H1 (cell line): ENCODE measurements at regions not wholly inside any gene's neighbourhood (a gene's known extent, or its start where the extent isn't known, plus 50 kb on each side); places are given as distances from the start of the nearest gene placed in this dataset.

Experiments used
- CTCF ChIA-PET: fragments of 300-600 bp; sonication (Branson Sonifier 250); formaldehyde crosslinking; loops from one replicate; lab custom pipeline; 2021; ENCODE audit not compliant: partially characterized antibody; lab: Charles Lee
- POLR2A ChIA-PET: fragments of 300-600 bp; sonication (Branson Sonifier 250); formaldehyde crosslinking; loops from one replicate; lab custom pipeline; 2021; ENCODE audit warnings: inconsistent platforms; ENCODE audit not compliant: partially characterized antibody; lab: Charles Lee
- DNase-seq, 2 experiments: peaks; one replicate each; pipeline versions ENCODE4 v3.0.0 to v3.0.0-alpha.2; 2010 to 2022; ENCODE audit warnings: low spot score in 2 of 2, low read depth in 1 of 2, mixed read lengths in 1 of 2
- FAIRE-seq: peaks from 2 replicates; lab custom pipeline; 2011; peaks lifted over from hg19 to GRCh38; lab: Jason Lieb, UNC
- H2AFZ ChIP-seq: 2 replicates; pipeline ENCODE4 v1.8.1; 2012; ENCODE audit warnings: low read length, inconsistent platforms
- H2AK5ac ChIP-seq: 2 replicates; pipeline ENCODE4 v1.6.1; 2013; ENCODE audit warnings: low read depth, low read length
- H2BK120ac ChIP-seq: replicated peaks from 2 replicates; pipeline ENCODE3; 2013; ENCODE audit warnings: low read depth, low read length, inconsistent platforms
- H2BK12ac ChIP-seq: 2 replicates; pipeline ENCODE4 v1.6.1; 2013; ENCODE audit warnings: low read depth, low read length
- H2BK15ac ChIP-seq: 2 replicates; pipeline ENCODE4 v1.6.1; 2013; ENCODE audit warnings: low read length
- H2BK20ac ChIP-seq: 2 replicates; pipeline ENCODE4 v1.6.1; 2013; ENCODE audit warnings: low read length
- H2BK5ac ChIP-seq: 2 replicates; pipeline ENCODE4 v1.6.1; 2013; ENCODE audit warnings: low read depth, low read length
- H3K14ac ChIP-seq: 2 replicates; pipeline ENCODE4 v1.6.1; 2013; ENCODE audit warnings: inconsistent platforms; ENCODE audit not compliant: insufficient read length
- H3K18ac ChIP-seq: 2 replicates; pipeline ENCODE4 v1.6.1; 2013; ENCODE audit warnings: low read length; ENCODE audit errors: extremely low read depth
- H3K23ac ChIP-seq: 2 replicates; pipeline ENCODE4 v1.6.1; 2013; ENCODE audit warnings: inconsistent platforms; ENCODE audit not compliant: insufficient read length
- H3K23me2 ChIP-seq: 2 replicates; pipeline ENCODE4 v1.6.1; 2013; ENCODE audit warnings: low read depth, low read length
- H3K27ac ChIP-seq: 2 replicates; pipeline ENCODE4 v1.6.1; 2011; ENCODE audit warnings: low read depth, low read length, inconsistent platforms
- H3K27me3 ChIP-seq, 4 experiments: replicated peaks in 1 of 4; 1 replicate in 1 of 4; 2 replicates in 3 of 4; pipeline versions ENCODE4 v1.6.1 to v1.8.1; 2011 to 2013; ENCODE audit warnings: low read length in 3 of 4, mild to moderate bottlenecking in 3 of 4, inconsistent platforms in 2 of 4, mixed read lengths in 2 of 4, moderate library complexity in 1 of 4; ENCODE audit not compliant: control insufficient read depth in 3 of 4, insufficient read depth in 3 of 4; ENCODE audit errors: extremely low read depth in 1 of 4
- H3K36me3 ChIP-seq, 4 experiments: 2 replicates each; pipeline versions ENCODE4 v1.6.1 to v1.8.1; 2011 to 2013; ENCODE audit warnings: mild to moderate bottlenecking in 4 of 4, low read length in 3 of 4, moderate library complexity in 2 of 4, control low read depth in 1 of 4, inconsistent platforms in 1 of 4; ENCODE audit not compliant: insufficient read depth in 4 of 4, control insufficient read depth in 2 of 4
- H3K4ac ChIP-seq: replicated peaks from 2 replicates; pipeline ENCODE3; 2013; ENCODE audit warnings: low read length, low read depth, mixed read lengths, inconsistent platforms; ENCODE audit not compliant: insufficient read length
- H3K4me1 ChIP-seq, 4 experiments: replicated peaks in 1 of 4; 1 replicate in 1 of 4; 2 replicates in 3 of 4; pipeline versions ENCODE4 v1.6.1 to v1.8.1; 2011 to 2013; ENCODE audit warnings: low read length in 3 of 4, inconsistent platforms in 2 of 4, mixed read lengths in 1 of 4; ENCODE audit not compliant: insufficient read depth in 4 of 4, control insufficient read depth in 3 of 4
- H3K4me2 ChIP-seq, 2 experiments: 2 replicates each; pipeline versions ENCODE4 v1.6.1 to v1.8.1; 2011 to 2013; ENCODE audit warnings: low read depth in 2 of 2, low read length in 2 of 2, control low read depth in 1 of 2, inconsistent platforms in 1 of 2, mild to moderate bottlenecking in 1 of 2; ENCODE audit not compliant: insufficient read depth in 1 of 2
- H3K4me3 ChIP-seq, 4 experiments: fragments of 200-600, 300-600 bp in 1 of 4; sonication (generic), shearing (Covaris generic), sonication (Bioruptor Twin) in 1 of 4; 2 replicates each; pipeline versions ENCODE4 v1.5.1 to v1.8.1; 2011 to 2016; ENCODE audit warnings: low read length in 4 of 4, low read depth in 3 of 4, control low read depth in 2 of 4, inconsistent platforms in 2 of 4, mild to moderate bottlenecking in 2 of 4, mixed read lengths in 1 of 4, moderate library complexity in 1 of 4; ENCODE audit not compliant: insufficient read depth in 2 of 4; ENCODE audit errors: extremely low read depth in 1 of 4
- H3K56ac ChIP-seq: replicated peaks from 2 replicates; pipeline ENCODE3; 2013; ENCODE audit warnings: low read depth, mild to moderate bottlenecking, mixed read lengths, low read length, inconsistent platforms; ENCODE audit not compliant: insufficient read length
- H3K79me1 ChIP-seq: 2 replicates; pipeline ENCODE4 v1.6.1; 2013; ENCODE audit warnings: low read depth, low read length, control low read depth
- H3K79me2 ChIP-seq, 2 experiments: 2 replicates each; pipeline versions ENCODE4 v1.6.1 to v1.8.1; 2012 to 2013; ENCODE audit warnings: low read length in 2 of 2, mild to moderate bottlenecking in 2 of 2, inconsistent platforms in 1 of 2; ENCODE audit not compliant: insufficient read depth in 2 of 2, control insufficient read depth in 1 of 2
- H3K9ac ChIP-seq, 4 experiments: replicated peaks in 1 of 4; 1 replicate in 1 of 4; 2 replicates in 3 of 4; pipeline versions ENCODE4 v1.6.1 to v1.8.1; 2011 to 2013; ENCODE audit warnings: low read depth in 3 of 4, low read length in 3 of 4, control low read depth in 2 of 4, mild to moderate bottlenecking in 2 of 4, moderate library complexity in 2 of 4, inconsistent platforms in 1 of 4; ENCODE audit errors: extremely low read depth in 1 of 4
- H3K9me3 ChIP-seq, 2 experiments: 2 replicates each; pipeline versions ENCODE4 v1.6.1 to v1.8.1; 2012 to 2013; ENCODE audit warnings: mild to moderate bottlenecking in 2 of 2, moderate library complexity in 2 of 2, control low read depth in 1 of 2, inconsistent platforms in 1 of 2, low read depth in 1 of 2, low read length in 1 of 2, mixed read lengths in 1 of 2; ENCODE audit not compliant: insufficient read depth in 2 of 2
- H4K20me1 ChIP-seq, 2 experiments: replicated peaks in 1 of 2; 2 replicates each; pipeline versions ENCODE3 to v1.8.1; 2011 to 2013; ENCODE audit warnings: inconsistent platforms in 2 of 2, low read length in 2 of 2, mild to moderate bottlenecking in 1 of 2; ENCODE audit not compliant: insufficient read depth in 2 of 2, control insufficient read depth in 1 of 2
- H4K5ac ChIP-seq: 2 replicates; pipeline ENCODE4 v1.6.1; 2013; ENCODE audit warnings: low read length, low read depth, mixed read lengths, inconsistent platforms; ENCODE audit not compliant: insufficient read length
- H4K8ac ChIP-seq: 2 replicates; pipeline ENCODE4 v1.8.0; 2013; ENCODE audit warnings: mild to moderate bottlenecking, moderate library complexity, low read length, inconsistent platforms; ENCODE audit not compliant: insufficient read depth; ENCODE audit errors: extremely low read depth
- H4K91ac ChIP-seq: replicated peaks from 2 replicates; pipeline ENCODE3; 2013; ENCODE audit warnings: low read length, mixed read lengths, inconsistent platforms; ENCODE audit not compliant: insufficient read length
- CBX5 ChIP-seq: fragments of 300-800, 300-1000 bp; sonication (generic); IDR thresholded peaks from 2 replicates; pipeline ENCODE4 v1.7.1; 2016; ENCODE audit warnings: antibody characterized with exemption, low read length, low read depth
- CBX8 ChIP-seq: fragments of 300-800, 300-1000 bp; sonication (generic); IDR thresholded peaks from 2 replicates; pipeline ENCODE4 v1.7.1; 2016; ENCODE audit warnings: low read depth, low read length, borderline replicate concordance
- CREB1 ChIP-seq: IDR thresholded peaks from 2 replicates; pipeline ENCODE4 v1.6.1; 2012; ENCODE audit warnings: inconsistent platforms
- CTBP2 ChIP-seq: IDR thresholded peaks from 2 replicates; pipeline ENCODE4 v1.7.0; 2011; ENCODE audit warnings: borderline replicate concordance, mild to moderate bottlenecking, moderate library complexity, mixed read lengths, low read length; ENCODE audit not compliant: insufficient read depth, insufficient read length
- MAX ChIP-seq: IDR thresholded peaks from 2 replicates; pipeline ENCODE4 v1.6.1; 2012; ENCODE audit warnings: inconsistent platforms
- PHF8 ChIP-seq: fragments of 200-600 bp; sonication (generic); conservative IDR thresholded peaks from 2 replicates; pipeline ENCODE4 v1.7.1; 2012; ENCODE audit warnings: low read depth, mild to moderate bottlenecking, inconsistent platforms, low read length, moderate library complexity
- POLR2A ChIP-seq, 2 experiments: IDR thresholded peaks; 1 replicate in 1 of 2; 2 replicates in 1 of 2; pipeline ENCODE4 v1.6.1; 2011; ENCODE audit warnings: low read depth in 2 of 2, low read length in 2 of 2, mild to moderate bottlenecking in 2 of 2; ENCODE audit errors: control extremely low read depth in 1 of 2
- WGBS, 2 experiments: shearing (Covaris generic) in 1 of 2; methylation state at CpG; one replicate each; pipeline versions ENCODE4 v1.1.6 to v1.1.7; 2013 to 2015; ENCODE audit warnings: low lambda C conversion rate in 2 of 2, mixed read lengths in 2 of 2, inconsistent platforms in 1 of 2, low coverage in 1 of 2, missing lambda C conversion rate in 1 of 2; ENCODE audit not compliant: insufficient replicate concordance in 2 of 2, insufficient coverage in 1 of 2, insufficient read length in 1 of 2; ENCODE audit errors: extremely low coverage in 1 of 2, missing lambda C conversion rate in 1 of 2; 5-methylcytosine and 5-hydroxymethylcytosine counted together

- H3K14ac ChIP-seq = no peak overlapping the region
- no peak overlapping the region for H2AK5ac ChIP-seq
- H3K4ac ChIP-seq = no peak overlapping the region
- no peak overlapping the region for H3K56ac ChIP-seq
- H3K23ac ChIP-seq = no peak overlapping the region
- H2BK12ac ChIP-seq = no peak overlapping the region
- no peak overlapping the region for H3K4me2 ChIP-seq
- H3K9ac ChIP-seq = no peak overlapping the region
- no peak overlapping the region for H3K18ac ChIP-seq
- no peak overlapping the region for H3K4me3 ChIP-seq
- no peak overlapping the region for H2BK5ac ChIP-seq
- no peaks in the 10 kb centered on the region for H4K20me1 ChIP-seq
- H3K9me3 ChIP-seq = no peaks in the 10 kb centered on the region
- H2BK15ac ChIP-seq = no peak overlapping the region
- no peaks in the 10 kb centered on the region for H3K79me2 ChIP-seq
- POLR2A ChIA-PET = no interaction called here
- H2AFZ ChIP-seq = no peak overlapping the region
- H4K91ac ChIP-seq = no peak overlapping the region
- H4K8ac ChIP-seq = no peak overlapping the region
- H3K23me2 ChIP-seq = no peaks in the 10 kb centered on the region
- H3K79me1 ChIP-seq = no peaks in the 10 kb centered on the region
- H3K27me3 ChIP-seq = peaks cover 0 to 1% (median 0%) of the 10 kb centered on the region in 4 experiments; a peak in 1 of 7 replicates
- DNase-seq = no peak
- H3K4me1 ChIP-seq = peaks cover 0 to 1% (median 0%) of the 10 kb centered on the region in 4 experiments; a peak in 1 of 7 replicates
- no peak for FAIRE-seq
- WGBS, 2 experiments = 76% methylated on average over 4 of the region's 4 CpGs; no CpG with 5 or more reads in 1 of the 2 experiments
- no peaks in the 10 kb centered on the region for H3K36me3 ChIP-seq
- H2BK20ac ChIP-seq = no peak overlapping the region
- TF ChIP-seq CREB1 = no peak
- TF ChIP-seq CBX5 = no peak
- TF ChIP-seq CBX8 = no peak
- TF ChIP-seq PHF8 = no peak
- TF ChIP-seq MAX = no peak
- TF ChIP-seq CTBP2 = no peak
- no peak for TF ChIP-seq POLR2A (IDR thresholded peaks at IDR 0.05; ENCODE audit: control extremely low read depth in 1 of 2, low read depth in 2 of 2, low read length in 2 of 2)
- TF ChIP-seq, all 59 proteins: peak for 0
- CTCF ChIA-PET = interaction anchor here (1.2 to 1.7 kb wide), 2 partner anchors 13 to 88 kb away, joined by 3 read pairs; no protein-coding TSS in a partner anchor
- H4K5ac ChIP-seq = no peak overlapping the region
- no peak overlapping the region for H3K27ac ChIP-seq
- no peak overlapping the region for H2BK120ac ChIP-seq
These were observed 101.8 kb downstream of the MAT2B start for GRCh38 chr5:163607256-163607655.
